ENCODE measurements at regions not wholly inside any gene's neighbourhood (a gene's known extent, or its start where the extent isn't known, plus 50 kb on each side); places are given as distances from the start of the nearest gene placed in this dataset.

DNA sequence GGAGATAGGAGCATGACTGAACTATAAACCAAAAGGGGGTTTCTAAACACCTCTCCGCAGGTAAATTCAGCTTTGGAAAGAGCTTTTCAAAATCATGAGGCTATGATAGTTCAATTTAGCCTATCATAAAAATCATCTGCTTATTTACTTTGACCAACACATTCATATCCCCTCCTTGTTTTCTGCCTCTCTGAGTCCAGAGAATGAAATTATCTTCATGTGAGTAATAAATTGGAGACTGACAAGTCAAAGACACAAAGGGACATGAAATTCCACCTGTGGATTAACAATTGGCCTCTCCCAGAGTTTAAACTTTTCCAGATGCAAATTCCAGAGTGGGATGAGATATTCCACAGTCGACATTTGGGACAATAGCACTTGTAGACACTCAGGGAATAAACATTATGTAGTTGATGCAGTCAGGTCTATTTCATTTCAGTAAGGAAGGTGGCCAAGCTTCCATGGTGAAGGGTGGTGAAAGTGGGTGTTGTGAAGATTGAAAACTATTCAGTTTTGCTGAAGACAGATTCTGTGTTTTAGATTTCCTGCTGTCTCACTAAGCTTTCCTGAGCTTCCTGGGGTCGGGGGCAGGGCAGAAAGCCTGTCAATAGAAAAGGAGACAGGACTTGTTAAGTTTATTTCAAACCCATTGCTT is 84.7 kb downstream of the CDC42EP3 start:
- Histone ChIP-seq H3K27me3 (replicated peaks in 1 of 4; ENCODE audit: control insufficient read depth in 3 of 4, extremely low read depth in 1 of 4, insufficient read depth in 3 of 4, low read length in 3 of 4) (no peaks in the 10 kb centered on the region), H3K23ac (ENCODE audit: insufficient read length) (no peak overlapping the region), H3K4me3 (ENCODE audit: extremely low read depth in 1 of 4, insufficient read depth in 2 of 4, low read depth in 3 of 4, low read length in 4 of 4) (no peak overlapping the region), H3K23me2 (ENCODE audit: low read depth, low read length) (no peaks in the 10 kb centered on the region; the same call in 1 of the 2 replicates), H3K9ac (replicated peaks in 1 of 4; ENCODE audit: extremely low read depth in 1 of 4, low read depth in 3 of 4, low read length in 3 of 4) (no peak overlapping the region), H3K36me3 (ENCODE audit: control insufficient read depth in 2 of 4, insufficient read depth in 4 of 4, low read length in 3 of 4) (no peaks in the 10 kb centered on the region), H2BK15ac (ENCODE audit: low read length) (no peak overlapping the region), H3K4me2 (ENCODE audit: insufficient read depth in 1 of 2, low read depth in 2 of 2, low read length in 2 of 2) (peak overlapping the region in 1 of 2 experiments; percentile 53; a peak in 2 of 4 replicates), H2BK120ac (replicated peaks; ENCODE audit: low read depth, low read length) (no peak overlapping the region), H2AK5ac (ENCODE audit: low read depth, low read length) (no peak overlapping the region), H4K5ac (ENCODE audit: insufficient read length, low read depth, low read length) (no peak overlapping the region), H3K18ac (ENCODE audit: extremely low read depth, low read length) (no peak overlapping the region), H3K4me1 (replicated peaks in 1 of 4; ENCODE audit: control insufficient read depth in 3 of 4, insufficient read depth in 4 of 4, low read length in 3 of 4) (peaks cover 0 to 19% (median 5%) of the 10 kb centered on the region in 4 experiments; a peak in 6 of 7 replicates), H4K8ac (ENCODE audit: extremely low read depth, insufficient read depth, low read length) (no peak overlapping the region), H2BK20ac (ENCODE audit: low read length) (no peak overlapping the region), H3K79me2 (ENCODE audit: control insufficient read depth in 1 of 2, insufficient read depth in 2 of 2, low read length in 2 of 2) (no peaks in the 10 kb centered on the region), H2BK5ac (ENCODE audit: low read depth, low read length) (no peak overlapping the region), H3K14ac (ENCODE audit: insufficient read length) (no peak overlapping the region), H3K9me3 (ENCODE audit: insufficient read depth in 2 of 2, low read depth in 1 of 2, low read length in 1 of 2) (no peaks in the 10 kb centered on the region), H4K91ac (replicated peaks; ENCODE audit: insufficient read length, low read length) (no peak overlapping the region), H2AFZ (ENCODE audit: low read length) (peak overlapping the region; percentile 28; the same call in 1 of the 2 replicates), H3K27ac (ENCODE audit: low read depth, low read length) (no peak overlapping the region), H3K56ac (replicated peaks; ENCODE audit: insufficient read length, low read depth, low read length) (no peak overlapping the region), H4K20me1 (replicated peaks in 1 of 2; ENCODE audit: control insufficient read depth in 1 of 2, insufficient read depth in 2 of 2, low read length in 2 of 2) (no peaks in the 10 kb centered on the region), H2BK12ac (ENCODE audit: low read depth, low read length) (no peak overlapping the region), H3K79me1 (ENCODE audit: low read depth, low read length) (no peaks in the 10 kb centered on the region), H3K4ac (replicated peaks; ENCODE audit: insufficient read length, low read depth, low read length) (no peak overlapping the region)
- TF ChIP-seq ASH2L (IDR thresholded peaks at IDR 0.05; ENCODE audit: low read length) (no peak), SP2 (IDR thresholded peaks at IDR 0.05; ENCODE audit: low read length) (no peak), JUN (IDR thresholded peaks at IDR 0.05; ENCODE audit: low read depth, low read length) (no peak), GTF2F1 (IDR thresholded peaks at IDR 0.05; ENCODE audit: borderline replicate concordance, low read depth, low read length) (no peak), EZH2 (IDR thresholded peaks at IDR 0.05; ENCODE audit: low read depth, low read length, severe bottlenecking) (no peak), SP1 (IDR thresholded peaks at IDR 0.05; ENCODE audit: low read depth, low read length) (no peak), SP4 (IDR thresholded peaks at IDR 0.05; ENCODE audit: low read length) (no peak), HDAC6 (IDR thresholded peaks at IDR 0.05; ENCODE audit: low read depth, low read length) (no peak)
- CTCF ChIA-PET (ENCODE audit: partially characterized antibody) = interaction anchor here (1.3 kb wide), 1 partner anchor 290 kb away, joined by 3 read pairs; no protein-coding TSS in a partner anchor
- WGBS, 2 experiments (ENCODE audit: extremely low coverage in 1 of 2, insufficient coverage in 1 of 2, insufficient read length in 1 of 2, insufficient replicate concordance in 2 of 2, low coverage in 1 of 2, low lambda C conversion rate in 2 of 2, missing lambda C conversion rate in 1 of 2) = 79% methylated on average over 3 of the region's 3 CpGs; no CpG with 5 or more reads in 1 of the 2 experiments
- DNase-seq (ENCODE audit: low read depth in 1 of 2, low spot score in 2 of 2) = no peak
- no peak for FAIRE-seq
- POLR2A ChIA-PET (ENCODE audit: partially characterized antibody) = no interaction called here

Data from H1 (cell line).